Caco-2 (cell line): ENCODE measurements at regions not wholly inside any gene's neighbourhood (a gene's known extent, or its start where the extent isn't known, plus 50 kb on each side); places are given as distances from the start of the nearest gene placed in this dataset.

Experiments used
- BruUV-seq: library from RNA; stranded (reverse); fragments of 400-500 nt; replicated peaks from 2 replicates; lab custom pipeline; 2021; lab: Mats Ljungman, UMichigan
- CTCF ChIA-PET: fragments of 300-600 bp; sonication (Branson Sonifier 250); formaldehyde crosslinking; loops from one replicate; lab custom pipeline; 2022; ENCODE audit warnings: antibody characterized with exemption; lab: Charles Lee
- POLR2A ChIA-PET: fragments of 300-600 bp; sonication (Branson Sonifier 250); formaldehyde crosslinking; loops from one replicate; lab custom pipeline; 2022; ENCODE audit warnings: antibody characterized with exemption; lab: Charles Lee
- DNase-seq, 2 experiments: peaks; one replicate each; pipeline versions ENCODE4 v3.0.0 to v3.0.0-alpha.2; 2020 to 2022
- H3K27me3 ChIP-seq: replicated peaks from 2 replicates; pipeline ENCODE4 v1.6.0; 2011; ENCODE audit warnings: low read length; ENCODE audit not compliant: control insufficient read depth, insufficient read depth
- H3K36me3 ChIP-seq: 2 replicates; pipeline ENCODE4 v1.5.1; 2011; ENCODE audit warnings: low read length; ENCODE audit not compliant: control insufficient read depth, insufficient read depth
- H3K4me1 ChIP-seq: fragments of 250-450 bp; sonication (Bioruptor Pico); 2 replicates; pipeline ENCODE4 v1.5.1; 2020; ENCODE audit warnings: mild to moderate bottlenecking
- H3K4me3 ChIP-seq: 2 replicates; pipeline ENCODE4 v1.5.1; 2011; ENCODE audit warnings: low read depth, mild to moderate bottlenecking, control low read depth, low read length
- H3K9me3 ChIP-seq: fragments of 250-450 bp; sonication (Bioruptor Pico); 2 replicates; pipeline ENCODE4 v1.5.1; 2020; ENCODE audit warnings: mild to moderate bottlenecking, moderate library complexity
- H3K27ac Mint-ChIP-seq: one replicate; pipeline ENCODE4 v1.8.0; 2022; ENCODE audit warnings: mixed read lengths; ENCODE audit not compliant: unreplicated experiment
- H3K27me3 Mint-ChIP-seq: one replicate; pipeline ENCODE4 v1.8.0; 2022; ENCODE audit warnings: mixed read lengths; ENCODE audit not compliant: insufficient read depth, unreplicated experiment
- H3K36me3 Mint-ChIP-seq: one replicate; pipeline ENCODE4 v1.8.0; 2022; ENCODE audit warnings: mild to moderate bottlenecking, mixed read lengths; ENCODE audit not compliant: insufficient read depth, unreplicated experiment
- H3K4me1 Mint-ChIP-seq: one replicate; pipeline ENCODE4 v1.8.0; 2022; ENCODE audit warnings: low read depth, mixed read lengths; ENCODE audit not compliant: unreplicated experiment
- H3K4me3 Mint-ChIP-seq: one replicate; pipeline ENCODE4 v1.8.0; 2022; ENCODE audit warnings: mild to moderate bottlenecking, moderate library complexity, mixed read lengths; ENCODE audit not compliant: unreplicated experiment
- H3K9me3 Mint-ChIP-seq: one replicate; pipeline ENCODE4 v1.8.0; 2022; ENCODE audit warnings: mixed read lengths; ENCODE audit not compliant: unreplicated experiment
- intact Hi-C: fragments of 100-400 bp; cut with micrococcal nuclease; formaldehyde crosslinking; loops from one replicate; pipeline ENCODE4 v1.10.0; 2022; ENCODE audit not compliant: unreplicated experiment
- TF ChIP-seq, protein P1 (sequence below), 2 experiments: fragments of 200-600 bp in 1 of 2; IDR thresholded peaks; 1 replicate in 1 of 2; 2 replicates in 1 of 2; pipeline versions ENCODE4 v1.5.1 to v1.8.0; 2011 to 2022; ENCODE audit warnings: antibody characterized with exemption in 1 of 2, control low read depth in 1 of 2, inconsistent platforms in 1 of 2, low read depth in 1 of 2, low read length in 1 of 2, mild to moderate bottlenecking in 1 of 2, moderate library complexity in 1 of 2; ENCODE audit not compliant: insufficient read depth in 1 of 2, severe bottlenecking in 1 of 2, unreplicated experiment in 1 of 2

DNA sequence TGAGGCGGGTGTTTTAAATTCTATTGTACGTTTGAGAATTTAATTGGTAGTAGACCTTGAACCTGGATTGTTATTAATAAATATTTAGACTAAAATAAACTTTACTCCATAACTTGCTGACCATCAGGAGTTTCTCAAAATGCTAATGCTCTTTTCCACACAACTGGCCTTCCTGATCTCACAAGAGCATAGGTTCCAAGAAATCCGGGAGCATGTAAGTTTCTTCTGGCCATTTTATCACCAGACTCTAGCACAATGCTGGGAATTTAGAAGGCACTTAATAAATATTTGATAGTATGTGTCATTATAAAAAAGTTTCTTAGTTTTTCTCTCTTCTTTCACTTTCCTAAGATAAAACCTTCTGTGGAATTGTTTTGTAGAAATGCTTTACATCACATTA, 2047.1 kb downstream of the SUCLG1 start:
- no TSS peak for BruUV-seq
- no peak overlapping the region for H3K4me3 ChIP-seq
- H3K4me3 Mint-ChIP-seq: no peak overlapping the region
- no peak overlapping the region for H3K27ac Mint-ChIP-seq
- no peak for DNase-seq
- no peaks in the 10 kb centered on the region for H3K4me1 Mint-ChIP-seq
- no peaks in the 10 kb centered on the region for H3K9me3 ChIP-seq
- intact Hi-C loops: no loop called here
- ChIA-PET CTCF (no interaction called here), POLR2A (no interaction called here)
- H3K27me3 ChIP-seq: no peaks in the 10 kb centered on the region
- H3K36me3 ChIP-seq: no peaks in the 10 kb centered on the region
- TF ChIP-seq, protein P1, sequence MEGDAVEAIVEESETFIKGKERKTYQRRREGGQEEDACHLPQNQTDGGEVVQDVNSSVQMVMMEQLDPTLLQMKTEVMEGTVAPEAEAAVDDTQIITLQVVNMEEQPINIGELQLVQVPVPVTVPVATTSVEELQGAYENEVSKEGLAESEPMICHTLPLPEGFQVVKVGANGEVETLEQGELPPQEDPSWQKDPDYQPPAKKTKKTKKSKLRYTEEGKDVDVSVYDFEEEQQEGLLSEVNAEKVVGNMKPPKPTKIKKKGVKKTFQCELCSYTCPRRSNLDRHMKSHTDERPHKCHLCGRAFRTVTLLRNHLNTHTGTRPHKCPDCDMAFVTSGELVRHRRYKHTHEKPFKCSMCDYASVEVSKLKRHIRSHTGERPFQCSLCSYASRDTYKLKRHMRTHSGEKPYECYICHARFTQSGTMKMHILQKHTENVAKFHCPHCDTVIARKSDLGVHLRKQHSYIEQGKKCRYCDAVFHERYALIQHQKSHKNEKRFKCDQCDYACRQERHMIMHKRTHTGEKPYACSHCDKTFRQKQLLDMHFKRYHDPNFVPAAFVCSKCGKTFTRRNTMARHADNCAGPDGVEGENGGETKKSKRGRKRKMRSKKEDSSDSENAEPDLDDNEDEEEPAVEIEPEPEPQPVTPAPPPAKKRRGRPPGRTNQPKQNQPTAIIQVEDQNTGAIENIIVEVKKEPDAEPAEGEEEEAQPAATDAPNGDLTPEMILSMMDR (IDR thresholded peaks at IDR 0.05; ENCODE audit: insufficient read depth in 1 of 2, low read depth in 1 of 2, low read length in 1 of 2, severe bottlenecking in 1 of 2, unreplicated experiment in 1 of 2): no peak
- H3K9me3 Mint-ChIP-seq: no peaks in the 10 kb centered on the region
- no peaks in the 10 kb centered on the region for H3K4me1 ChIP-seq
- no peaks in the 10 kb centered on the region for H3K36me3 Mint-ChIP-seq
- H3K27me3 Mint-ChIP-seq: peaks cover 3% of the 10 kb centered on the region

DNA sequence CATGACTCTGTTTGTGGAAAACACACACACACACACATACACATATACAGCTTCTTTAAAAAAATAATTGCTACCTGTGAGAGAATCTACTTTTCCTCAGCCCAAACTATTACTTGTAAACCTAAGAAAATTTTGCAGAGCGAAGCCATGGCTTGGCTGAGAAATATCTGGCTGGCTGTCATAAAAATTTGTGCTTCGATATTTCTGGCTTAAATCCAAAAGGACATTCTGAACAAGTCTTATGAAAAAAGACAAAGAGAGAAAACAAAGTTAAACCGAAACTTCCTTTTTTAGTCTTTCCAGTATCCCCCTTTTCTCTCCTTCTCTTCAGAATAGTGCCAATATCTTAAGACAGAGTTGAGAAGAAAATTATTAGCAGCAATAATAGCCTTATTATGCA, 2048.0 kb downstream of the SUCLG1 start:
- H3K9me3 Mint-ChIP-seq: no peaks in the 10 kb centered on the region
- H3K36me3 ChIP-seq: no peaks in the 10 kb centered on the region
- no peaks in the 10 kb centered on the region for H3K27me3 ChIP-seq
- H3K27ac Mint-ChIP-seq: no peak overlapping the region
- peaks cover 3% of the 10 kb centered on the region for H3K27me3 Mint-ChIP-seq
- no peak for DNase-seq
- CTCF ChIA-PET: no interaction called here
- POLR2A ChIA-PET: no interaction called here
- no peaks in the 10 kb centered on the region for H3K4me1 ChIP-seq
- no peak overlapping the region for H3K4me3 ChIP-seq
- no peaks in the 10 kb centered on the region for H3K4me1 Mint-ChIP-seq
- intact Hi-C loops: no loop called here
- TF ChIP-seq, protein P1 (IDR thresholded peaks at IDR 0.05; ENCODE audit: insufficient read depth in 1 of 2, low read depth in 1 of 2, low read length in 1 of 2, severe bottlenecking in 1 of 2, unreplicated experiment in 1 of 2): no peak
- H3K9me3 ChIP-seq: no peaks in the 10 kb centered on the region
- H3K36me3 Mint-ChIP-seq: no peaks in the 10 kb centered on the region
- no TSS peak for BruUV-seq
- no peak overlapping the region for H3K4me3 Mint-ChIP-seq

DNA sequence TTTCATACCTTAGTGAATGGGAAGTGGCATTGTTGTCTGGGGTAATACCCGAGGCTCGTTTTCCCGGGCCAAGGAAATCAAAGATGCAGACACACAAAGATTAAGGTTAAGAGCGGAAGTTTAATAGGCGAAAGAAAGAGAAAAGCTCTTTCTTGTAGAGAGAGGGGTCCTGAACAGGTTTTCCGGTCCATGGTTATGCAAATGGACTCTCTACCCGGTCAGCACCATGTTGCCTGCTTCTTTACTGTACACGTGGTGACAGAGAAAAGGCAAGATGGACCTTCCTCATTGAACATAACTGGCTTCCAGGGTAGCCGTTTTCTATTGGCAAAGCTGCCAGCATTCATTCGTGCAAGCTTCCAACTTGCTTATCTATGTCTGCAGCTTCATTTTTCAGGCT, 2063.5 kb downstream of the SUCLG1 start:
- intact Hi-C loops: no loop called here
- no peak for DNase-seq
- no peaks in the 10 kb centered on the region; the same call in 1 of the 2 replicates for H3K27me3 ChIP-seq
- H3K36me3 Mint-ChIP-seq: no peaks in the 10 kb centered on the region
- no peak overlapping the region for H3K4me3 ChIP-seq
- no peaks in the 10 kb centered on the region for H3K36me3 ChIP-seq
- no peaks in the 10 kb centered on the region for H3K9me3 ChIP-seq
- peaks cover 5% of the 10 kb centered on the region for H3K27me3 Mint-ChIP-seq
- H3K27ac Mint-ChIP-seq: no peak overlapping the region
- H3K4me3 Mint-ChIP-seq: no peak overlapping the region
- H3K4me1 Mint-ChIP-seq: no peaks in the 10 kb centered on the region
- no peaks in the 10 kb centered on the region for H3K9me3 Mint-ChIP-seq
- no TSS peak for BruUV-seq
- TF ChIP-seq, protein P1 (IDR thresholded peaks at IDR 0.05; ENCODE audit: insufficient read depth in 1 of 2, low read depth in 1 of 2, low read length in 1 of 2, severe bottlenecking in 1 of 2, unreplicated experiment in 1 of 2): no peak
- CTCF ChIA-PET: no interaction called here
- H3K4me1 ChIP-seq: no peaks in the 10 kb centered on the region
- POLR2A ChIA-PET: no interaction called here
